ENCODE measurements at regions not wholly inside any gene's neighbourhood (a gene's known extent, or its start where the extent isn't known, plus 50 kb on each side); places are given as distances from the start of the nearest gene placed in this dataset.
"Not testable (repeated sequence)": the region's sequence is repeated elsewhere in the genome, so short reads cannot be mapped to it uniquely, and the experiment has no call there.

DNA sequence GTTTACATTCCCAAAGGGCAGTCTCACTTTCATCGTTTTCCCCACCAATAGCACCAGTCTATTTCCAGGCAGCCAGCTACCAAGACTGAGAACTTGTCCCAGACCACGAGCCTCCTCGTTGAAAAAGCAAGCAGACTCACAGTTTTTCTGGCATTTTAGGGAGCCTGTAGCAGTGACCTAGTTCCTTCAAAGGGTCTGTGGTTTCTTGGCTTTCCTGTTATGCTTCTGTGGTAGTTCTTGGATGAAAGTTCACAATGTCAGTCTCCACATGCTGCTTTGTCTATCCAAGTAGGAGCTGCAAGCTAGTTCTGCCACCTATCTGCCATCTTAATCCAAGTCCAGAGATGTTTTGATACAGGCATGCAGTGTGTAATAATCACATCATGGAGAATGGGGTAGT, 151.6 kb upstream of the ZC4H2 start:
- TF ChIP-seq CTCF (IDR thresholded peaks at IDR 0.05; ENCODE audit: insufficient read depth, low read depth, low read length, missing control alignments), result no peak
- DNase-seq (ENCODE audit: low read depth), result no peak
- H3K4me3 ChIP-seq (ENCODE audit: low read depth, low read length), result no peak overlapping the region

DNA sequence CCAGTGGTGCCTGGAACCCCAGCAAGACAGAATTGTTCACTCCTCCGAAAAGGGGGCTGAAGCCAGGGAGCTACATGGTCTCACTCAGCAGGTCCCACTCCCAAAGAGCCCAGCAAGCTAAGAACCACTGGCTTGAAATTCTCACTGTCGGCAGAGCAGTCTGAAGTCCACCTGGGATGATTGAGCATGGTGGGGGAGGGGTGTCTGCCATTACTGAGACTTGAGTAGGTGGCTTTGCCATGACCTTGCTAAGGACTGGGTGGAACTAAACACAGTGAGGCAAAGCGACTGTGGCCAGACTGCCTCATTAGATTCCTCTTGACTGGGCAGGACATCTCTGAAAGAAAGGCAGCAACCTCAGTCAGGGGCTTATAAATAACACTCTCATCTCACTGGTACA, 122.6 kb upstream of the ZC4H2 start:
- TF ChIP-seq CTCF (IDR thresholded peaks at IDR 0.05; ENCODE audit: insufficient read depth, low read depth, low read length, missing control alignments), result no peak
- H3K4me3 ChIP-seq (ENCODE audit: low read depth, low read length), result no peak overlapping the region
- DNase-seq (ENCODE audit: low read depth), result no peak

DNA sequence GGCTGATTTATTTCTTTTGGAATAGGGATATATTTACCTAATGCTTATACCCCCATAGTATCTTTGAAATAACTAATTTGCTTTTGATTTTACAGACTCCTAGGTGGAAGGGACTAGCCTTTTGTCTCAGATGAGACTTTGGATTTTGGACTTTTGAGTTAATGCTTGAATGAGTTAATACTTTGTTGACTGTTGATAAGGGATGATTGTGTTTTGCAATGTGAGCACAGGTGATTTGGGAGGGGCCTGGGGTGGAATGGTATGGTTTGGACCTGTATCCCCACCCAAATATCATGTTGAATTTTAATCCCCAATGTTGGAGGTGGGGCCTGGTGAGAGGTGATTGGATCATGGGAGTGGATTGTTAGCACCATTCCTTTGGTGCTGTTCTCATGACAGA, 117.4 kb upstream of the ZC4H2 start:
- TF ChIP-seq CTCF (IDR thresholded peaks at IDR 0.05; ENCODE audit: insufficient read depth, low read depth, low read length, missing control alignments), result no peak
- no peak overlapping the region for H3K4me3 ChIP-seq (ENCODE audit: low read depth, low read length)
- DNase-seq (ENCODE audit: low read depth), result no peak

DNA sequence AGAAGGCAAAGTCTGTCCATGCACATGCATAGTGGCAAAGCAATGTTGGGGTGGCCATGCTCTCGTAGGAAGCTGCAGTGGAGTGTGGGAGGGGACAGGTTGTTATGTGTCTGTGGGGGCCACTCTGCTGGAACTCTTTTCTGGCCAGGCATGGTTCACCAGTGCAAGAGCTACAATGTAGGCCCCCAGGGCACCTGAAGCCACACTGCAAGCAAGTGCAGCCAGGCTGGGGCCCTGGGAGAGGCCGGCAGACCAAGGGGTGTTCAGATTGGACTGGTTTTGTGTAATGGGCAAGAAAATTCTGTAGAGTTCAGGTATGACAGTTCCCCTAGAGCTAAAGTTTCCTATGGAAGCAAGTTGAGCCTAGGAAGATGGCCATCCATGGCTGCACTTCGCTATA, 97.0 kb upstream of the ZC4H2 start:
- TF ChIP-seq CTCF (IDR thresholded peaks at IDR 0.05; ENCODE audit: insufficient read depth, low read depth, low read length, missing control alignments), result no peak
- no peak for DNase-seq (ENCODE audit: low read depth)
- H3K4me3 ChIP-seq (ENCODE audit: low read depth, low read length), result no peak overlapping the region

GRCh38 chrX:65072590-65072989, 96.3 kb upstream of the ZC4H2 start:
- no peak for DNase-seq (ENCODE audit: low read depth)
- H3K4me3 ChIP-seq (ENCODE audit: low read depth, low read length), result no peak overlapping the region
- no peak for TF ChIP-seq CTCF (IDR thresholded peaks at IDR 0.05; ENCODE audit: insufficient read depth, low read depth, low read length, missing control alignments)

GRCh38 chrX:65058626-65059025, 82.4 kb upstream of the ZC4H2 start:
- H3K4me3 ChIP-seq (ENCODE audit: low read depth, low read length); DNase-seq (ENCODE audit: low read depth): not testable (repeated sequence)

GRCh38 chrX:65045001-65045400, 68.8 kb upstream of the ZC4H2 start:
- TF ChIP-seq CTCF (IDR thresholded peaks at IDR 0.05; ENCODE audit: insufficient read depth, low read depth, low read length, missing control alignments), result no peak
- no peak for DNase-seq (ENCODE audit: low read depth)
- H3K4me3 ChIP-seq (ENCODE audit: low read depth, low read length), result no peak overlapping the region

DNA sequence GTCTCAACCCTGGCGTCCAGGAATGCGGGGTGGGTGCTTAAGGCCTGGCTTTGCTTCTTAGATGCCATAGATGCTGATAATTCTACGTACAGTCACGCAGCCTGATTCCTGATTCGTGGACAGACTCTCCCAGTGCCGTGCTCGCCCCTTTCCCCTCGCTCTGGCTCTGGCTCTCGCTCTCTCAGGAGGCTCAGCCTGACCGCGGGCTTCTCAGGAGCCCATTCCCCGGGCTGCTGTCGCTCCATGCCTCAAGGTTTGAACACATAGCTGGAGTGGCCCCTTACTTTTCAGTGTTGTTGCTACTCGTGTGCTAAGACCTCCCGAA, 59.2 kb upstream of the ZC4H2 start:
- DNase-seq (ENCODE audit: low read depth), result no peak
- H3K4me3 ChIP-seq (ENCODE audit: low read depth, low read length), result peak overlapping the region; percentile 71
- no peak for TF ChIP-seq CTCF (IDR thresholded peaks at IDR 0.05; ENCODE audit: insufficient read depth, low read depth, low read length, missing control alignments)

All from GM12865 (cell line).